GM12872 (cell line): ENCODE measurements at regions not wholly inside any gene's neighbourhood (a gene's known extent, or its start where the extent isn't known, plus 50 kb on each side); places are given as distances from the start of the nearest gene placed in this dataset.

ENCODE experiments used
- TF ChIP-seq, protein P1 (sequence below): IDR thresholded peaks from 3 replicates; pipeline ENCODE4 v1.5.1; 2011; ENCODE audit warnings: low read depth, mild to moderate bottlenecking, low read length, moderate library complexity; ENCODE audit not compliant: insufficient read depth

DNA sequence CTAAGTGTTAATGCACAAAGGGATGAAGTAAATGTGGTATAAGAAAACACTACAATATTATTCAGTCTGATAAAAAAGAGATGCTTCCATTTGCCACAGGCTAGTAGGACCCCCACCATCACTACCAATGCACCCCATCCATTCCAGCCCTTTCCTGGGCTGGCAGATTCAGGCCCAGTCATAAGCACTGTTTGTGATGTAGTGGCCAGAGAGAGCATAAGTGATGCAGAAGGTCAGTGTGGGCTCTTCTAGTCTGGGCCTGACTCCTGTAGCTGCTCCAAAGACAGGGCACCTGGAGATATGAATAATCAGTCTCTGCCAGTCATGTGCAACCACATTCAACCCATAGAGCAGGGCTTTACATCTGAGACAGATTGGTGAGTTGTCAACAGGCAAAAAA, 1294.7 kb downstream of the TMEM121 start:
- TF ChIP-seq, protein P1, sequence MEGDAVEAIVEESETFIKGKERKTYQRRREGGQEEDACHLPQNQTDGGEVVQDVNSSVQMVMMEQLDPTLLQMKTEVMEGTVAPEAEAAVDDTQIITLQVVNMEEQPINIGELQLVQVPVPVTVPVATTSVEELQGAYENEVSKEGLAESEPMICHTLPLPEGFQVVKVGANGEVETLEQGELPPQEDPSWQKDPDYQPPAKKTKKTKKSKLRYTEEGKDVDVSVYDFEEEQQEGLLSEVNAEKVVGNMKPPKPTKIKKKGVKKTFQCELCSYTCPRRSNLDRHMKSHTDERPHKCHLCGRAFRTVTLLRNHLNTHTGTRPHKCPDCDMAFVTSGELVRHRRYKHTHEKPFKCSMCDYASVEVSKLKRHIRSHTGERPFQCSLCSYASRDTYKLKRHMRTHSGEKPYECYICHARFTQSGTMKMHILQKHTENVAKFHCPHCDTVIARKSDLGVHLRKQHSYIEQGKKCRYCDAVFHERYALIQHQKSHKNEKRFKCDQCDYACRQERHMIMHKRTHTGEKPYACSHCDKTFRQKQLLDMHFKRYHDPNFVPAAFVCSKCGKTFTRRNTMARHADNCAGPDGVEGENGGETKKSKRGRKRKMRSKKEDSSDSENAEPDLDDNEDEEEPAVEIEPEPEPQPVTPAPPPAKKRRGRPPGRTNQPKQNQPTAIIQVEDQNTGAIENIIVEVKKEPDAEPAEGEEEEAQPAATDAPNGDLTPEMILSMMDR = no peak

GRCh38 chr14:106822905-106823304, 1296.5 kb downstream of the TMEM121 start:
- TF ChIP-seq, protein P1 = no peak

- TF ChIP-seq, protein P1 = no peak
These were observed 1297.2 kb downstream of the TMEM121 start for GRCh38 chr14:106823552-106823951.

GRCh38 chr14:106826833-106827369, 1300.5 kb downstream of the TMEM121 start:
- TF ChIP-seq, protein P1 = no peak

GRCh38 chr14:106831322-106831720, 1304.9 kb downstream of the TMEM121 start:
- TF ChIP-seq, protein P1 = peak; percentile 100

- TF ChIP-seq, protein P1 = no peak
These were observed 1311.5 kb downstream of the TMEM121 start for GRCh38 chr14:106837870-106838269.

DNA sequence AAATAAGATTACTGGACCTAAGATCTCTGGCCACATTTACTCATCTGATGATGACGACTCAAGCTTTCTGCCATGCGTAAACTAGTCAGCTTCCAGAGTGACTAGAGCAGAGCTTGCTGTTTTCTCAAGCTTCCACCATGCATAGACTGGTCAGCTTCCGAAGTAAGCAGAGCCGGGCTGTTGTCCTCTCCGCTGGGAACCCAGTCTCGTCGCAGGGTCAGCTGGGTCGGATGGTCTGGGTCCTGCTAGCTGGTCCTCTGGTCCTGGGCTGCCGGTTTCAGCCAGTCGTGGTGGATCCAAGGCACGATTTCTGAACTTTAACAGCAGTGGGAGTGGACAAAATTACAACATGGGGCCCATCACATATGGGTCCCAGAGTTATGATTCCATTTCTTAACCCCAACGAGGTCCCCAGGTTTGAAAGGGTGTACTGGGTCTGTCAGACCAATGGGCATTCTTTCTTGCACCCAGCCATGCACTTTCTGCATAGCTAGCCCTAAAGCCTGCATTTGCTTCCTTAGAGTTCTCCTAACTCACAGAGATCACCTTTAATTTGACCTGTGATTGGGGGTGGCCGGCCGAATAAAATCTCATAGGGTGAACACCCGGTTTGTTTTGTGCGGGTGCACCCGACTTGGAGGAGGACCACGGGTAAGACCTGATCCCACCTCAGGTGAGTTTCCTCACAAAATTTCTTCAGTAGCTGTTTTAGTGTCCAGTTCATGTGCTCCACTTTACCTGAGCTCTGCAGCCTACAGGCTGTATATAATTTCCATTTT, 1312.8 kb downstream of the TMEM121 start:
- TF ChIP-seq, protein P1 = no peak
